GM12878 (cell line): ENCODE measurements at regions not wholly inside any gene's neighbourhood (a gene's known extent, or its start where the extent isn't known, plus 50 kb on each side); places are given as distances from the start of the nearest gene placed in this dataset.

Source experiments
- CTCF ChIP-seq, 3 experiments: IDR thresholded peaks in 2 of 3; conservative IDR thresholded peaks in 1 of 3; 2 replicates each; pipeline ENCODE4 v1.5.1; 2011; ENCODE audit warnings: low read depth in 3 of 3, low read length in 3 of 3, mild to moderate bottlenecking in 3 of 3, control low read depth in 2 of 3, moderate library complexity in 2 of 3, inconsistent platforms in 1 of 3, mixed read lengths in 1 of 3; ENCODE audit not compliant: control insufficient read depth in 2 of 3, insufficient read depth in 1 of 3; ENCODE audit errors: extremely low read depth in 1 of 3
- EZH2 ChIP-seq: IDR thresholded peaks from 2 replicates; pipeline ENCODE4 v1.6.1; 2012; ENCODE audit warnings: low read depth, mild to moderate bottlenecking, control low read depth, inconsistent platforms, low read length, borderline replicate concordance; ENCODE audit not compliant: control insufficient read depth
- MYB ChIP-seq: fragments of 150-350 bp; IDR thresholded peaks from 2 replicates; pipeline ENCODE4 v1.6.1; 2014; ENCODE audit warnings: mild to moderate bottlenecking, low read depth, low read length, borderline replicate concordance
- RAD21 ChIP-seq: IDR thresholded peaks from 2 replicates; pipeline ENCODE4 v1.6.1; 2011; ENCODE audit warnings: mild to moderate bottlenecking, low read depth, low read length, moderate library complexity; ENCODE audit not compliant: insufficient read depth
- SIN3A ChIP-seq: IDR thresholded peaks from 2 replicates; pipeline ENCODE4 v1.6.1; 2012; ENCODE audit warnings: low read depth, low read length, improper control_type of control experiment
- SREBF2 ChIP-seq: IDR thresholded peaks from 2 replicates; pipeline ENCODE4 v1.6.1; 2012; ENCODE audit warnings: mild to moderate bottlenecking, low read length
- TAF1 ChIP-seq: IDR thresholded peaks from 2 replicates; pipeline ENCODE4 v1.6.1; 2011; ENCODE audit warnings: mild to moderate bottlenecking, low read depth, low read length, borderline replicate concordance

DNA sequence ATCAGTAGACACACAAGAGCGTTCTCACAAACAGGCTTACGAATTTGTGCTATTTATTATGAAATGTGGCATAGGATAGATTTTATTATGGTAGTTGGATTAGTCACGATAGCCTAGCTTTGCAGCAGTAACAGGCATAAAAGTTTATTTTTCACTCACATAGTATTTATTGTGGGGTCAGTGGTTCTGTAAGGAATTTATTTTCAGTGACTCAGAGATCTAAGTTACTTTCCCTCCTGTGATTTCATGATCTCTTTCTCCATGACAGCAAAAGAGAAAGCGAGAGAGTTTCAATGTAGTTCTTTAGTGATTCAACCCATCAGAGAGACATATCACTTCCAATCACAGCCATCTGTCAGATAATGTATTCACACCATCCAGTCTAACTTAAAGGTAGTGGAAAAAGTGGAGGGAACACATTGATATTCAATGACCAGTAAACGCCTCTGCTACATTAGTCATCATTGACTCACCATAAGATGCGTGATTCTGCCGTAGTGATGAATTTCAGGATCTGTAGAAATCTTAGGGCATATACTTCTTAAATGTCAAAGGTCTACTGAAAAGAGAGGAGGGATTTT is 605.5 kb downstream of the HDGFL1 start:
- TF ChIP-seq EZH2, result no peak
- TF ChIP-seq RAD21, result no peak
- no peak for TF ChIP-seq CTCF (IDR thresholded peaks at IDR 0.05 in 2 of 3, conservative IDR thresholded peaks at IDR 0.05 in 1 of 3; ENCODE audit: control insufficient read depth in 2 of 3, extremely low read depth in 1 of 3, insufficient read depth in 1 of 3, low read depth in 3 of 3, low read length in 3 of 3)
- TF ChIP-seq SREBF2, result no peak
- no peak for TF ChIP-seq TAF1
- no peak for TF ChIP-seq MYB
- TF ChIP-seq SIN3A, result no peak
